ENCODE measurements at regions not wholly inside any gene's neighbourhood (a gene's known extent, or its start where the extent isn't known, plus 50 kb on each side); places are given as distances from the start of the nearest gene placed in this dataset.

- intact Hi-C loops (cut with micrococcal nuclease; ENCODE audit: unreplicated experiment): no loop called here
- ChIA-PET CTCF (no interaction called here), POLR2A (ENCODE audit: unreplicated experiment) (no interaction called here)
- Histone ChIP-seq H3K27me3 (ENCODE audit: insufficient read depth, low read depth) (no peaks in the 10 kb centered on the region), H3F3A (ENCODE audit: insufficient read depth, low read depth) (no peaks in the 10 kb centered on the region), H3K4me1 (replicated peaks; ENCODE audit: insufficient read depth) (no peaks in the 10 kb centered on the region), H3K9me3 (ENCODE audit: insufficient read depth, low read depth) (0 out of 2 replicates have a peak, but pooled peaks cover 6% of the 10 kb centered on the region), H2AFZ (no peak overlapping the region), H3K9me2 (ENCODE audit: insufficient read depth) (no peaks in the 10 kb centered on the region; the same call in 1 of the 2 replicates), H3K27ac (no peak overlapping the region), H4K20me1 (ENCODE audit: insufficient read depth) (no peaks in the 10 kb centered on the region), H3K4me2 (no peak overlapping the region), H3K4me3 (no peak overlapping the region), H3K36me3 (ENCODE audit: low read depth) (no peaks in the 10 kb centered on the region), H3K79me2 (ENCODE audit: low read depth) (no peaks in the 10 kb centered on the region)
- TF ChIP-seq EZH2 (IDR thresholded peaks at IDR 0.05; ENCODE audit: low read depth) (no peak), CTCF (conservative IDR thresholded peaks at IDR 0.05) (no peak)
- no peak for DNase-seq
- BruUV-seq (replicated peaks): no TSS peak
These were observed 144.9 kb downstream of the TRMT11 start for GRCh38 chr6:126131246-126131645.

GRCh38 chr6:126133984-126134383 is 147.6 kb downstream of the TRMT11 start:
- ChIA-PET POLR2A (ENCODE audit: unreplicated experiment) (no interaction called here), CTCF (no interaction called here)
- TF ChIP-seq EZH2 (IDR thresholded peaks at IDR 0.05; ENCODE audit: low read depth) (no peak), CTCF (conservative IDR thresholded peaks at IDR 0.05) (no peak)
- Histone ChIP-seq H3K9me2 (ENCODE audit: insufficient read depth) (no peaks in the 10 kb centered on the region; the same call in 1 of the 2 replicates), H3K36me3 (ENCODE audit: low read depth) (no peaks in the 10 kb centered on the region), H3K9me3 (ENCODE audit: insufficient read depth, low read depth) (0 out of 2 replicates have a peak, but pooled peaks cover 6% of the 10 kb centered on the region), H3K4me1 (replicated peaks; ENCODE audit: insufficient read depth) (no peaks in the 10 kb centered on the region), H4K20me1 (ENCODE audit: insufficient read depth) (no peaks in the 10 kb centered on the region), H2AFZ (no peak overlapping the region), H3K4me2 (no peak overlapping the region), H3K4me3 (no peak overlapping the region), H3K79me2 (ENCODE audit: low read depth) (no peaks in the 10 kb centered on the region), H3F3A (ENCODE audit: insufficient read depth, low read depth) (no peaks in the 10 kb centered on the region), H3K27ac (no peak overlapping the region), H3K27me3 (ENCODE audit: insufficient read depth, low read depth) (no peaks in the 10 kb centered on the region)
- DNase-seq: no peak
- no TSS peak for BruUV-seq (replicated peaks)
- intact Hi-C loops (cut with micrococcal nuclease; ENCODE audit: unreplicated experiment): no loop called here

GRCh38 chr6:126134491-126134890 is 148.2 kb downstream of the TRMT11 start:
- H3K36me3 ChIP-seq (ENCODE audit: low read depth): no peaks in the 10 kb centered on the region
- H3K4me1 ChIP-seq (replicated peaks; ENCODE audit: insufficient read depth): no peaks in the 10 kb centered on the region
- H3K4me3 ChIP-seq: no peak overlapping the region
- H3K9me3 ChIP-seq (ENCODE audit: insufficient read depth, low read depth): peaks cover 6% of the 10 kb centered on the region; the same call in 1 of the 2 replicates
- intact Hi-C loops (cut with micrococcal nuclease; ENCODE audit: unreplicated experiment): no loop called here
- H3K4me2 ChIP-seq: no peak overlapping the region
- H3K27ac ChIP-seq: no peak overlapping the region
- no TSS peak for BruUV-seq (replicated peaks)
- CTCF ChIA-PET: no interaction called here
- H3K27me3 ChIP-seq (ENCODE audit: insufficient read depth, low read depth): no peaks in the 10 kb centered on the region
- no peaks in the 10 kb centered on the region for H3K79me2 ChIP-seq (ENCODE audit: low read depth)
- H4K20me1 ChIP-seq (ENCODE audit: insufficient read depth): no peaks in the 10 kb centered on the region
- TF ChIP-seq EZH2 (IDR thresholded peaks at IDR 0.05; ENCODE audit: low read depth) (no peak), CTCF (conservative IDR thresholded peaks at IDR 0.05) (no peak)
- no peak overlapping the region for H2AFZ ChIP-seq
- no peaks in the 10 kb centered on the region; the same call in 1 of the 2 replicates for H3K9me2 ChIP-seq (ENCODE audit: insufficient read depth)
- POLR2A ChIA-PET (ENCODE audit: unreplicated experiment): no interaction called here
- no peaks in the 10 kb centered on the region for H3F3A ChIP-seq (ENCODE audit: insufficient read depth, low read depth)
- no peak for DNase-seq

Measured in PC-9 (cell line).